ENCODE measurements at regions not wholly inside any gene's neighbourhood (a gene's known extent, or its start where the extent isn't known, plus 50 kb on each side); places are given as distances from the start of the nearest gene placed in this dataset.

DNA sequence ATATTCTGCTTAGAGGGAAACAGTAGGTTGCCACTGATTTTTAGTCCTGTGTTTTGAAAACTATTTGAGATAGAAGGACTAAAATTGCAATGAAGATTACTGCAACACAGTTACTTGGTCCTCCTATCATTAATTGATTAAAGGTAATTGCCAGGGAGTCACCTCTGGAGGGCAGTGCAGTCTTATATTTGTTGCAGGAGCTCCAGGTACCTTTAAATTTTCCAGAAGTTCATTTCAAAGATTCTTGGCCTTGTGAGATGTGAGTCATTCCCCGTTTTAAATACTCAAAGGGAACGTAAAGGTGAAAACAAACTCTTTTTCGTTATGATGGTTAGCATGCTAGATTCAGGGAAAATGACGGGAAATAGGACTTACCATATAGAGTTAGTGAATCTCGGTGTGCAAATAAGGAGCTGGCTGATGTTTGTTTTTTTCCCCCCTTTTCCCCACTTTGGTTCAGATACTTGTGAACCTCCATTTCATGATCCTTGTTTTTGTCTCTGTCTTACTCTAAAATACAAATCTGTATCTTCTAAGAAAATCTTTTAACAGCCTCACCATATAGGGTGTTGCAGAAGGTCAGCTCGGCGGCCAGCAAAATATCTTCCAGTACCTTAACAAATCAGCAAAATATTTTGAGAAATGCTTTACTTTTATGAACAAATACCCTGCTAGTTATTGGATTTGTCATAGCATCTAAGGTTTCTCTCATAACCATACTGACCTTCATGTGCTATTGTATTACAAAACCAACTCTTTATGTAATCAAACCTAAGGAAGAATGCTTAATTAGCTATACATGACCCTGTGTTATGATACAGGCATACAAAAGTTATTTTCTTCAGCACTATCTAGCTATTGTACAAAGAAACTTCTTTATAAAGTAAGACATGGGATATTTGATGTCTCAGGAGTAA is 143.0 kb upstream of the HDAC9 start:
- TF ChIP-seq, protein P1, sequence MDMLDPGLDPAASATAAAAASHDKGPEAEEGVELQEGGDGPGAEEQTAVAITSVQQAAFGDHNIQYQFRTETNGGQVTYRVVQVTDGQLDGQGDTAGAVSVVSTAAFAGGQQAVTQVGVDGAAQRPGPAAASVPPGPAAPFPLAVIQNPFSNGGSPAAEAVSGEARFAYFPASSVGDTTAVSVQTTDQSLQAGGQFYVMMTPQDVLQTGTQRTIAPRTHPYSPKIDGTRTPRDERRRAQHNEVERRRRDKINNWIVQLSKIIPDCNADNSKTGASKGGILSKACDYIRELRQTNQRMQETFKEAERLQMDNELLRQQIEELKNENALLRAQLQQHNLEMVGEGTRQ (CRISPR knock-in tag; IDR thresholded peaks at IDR 0.05), result no peak
- TF ChIP-seq, protein P2, sequence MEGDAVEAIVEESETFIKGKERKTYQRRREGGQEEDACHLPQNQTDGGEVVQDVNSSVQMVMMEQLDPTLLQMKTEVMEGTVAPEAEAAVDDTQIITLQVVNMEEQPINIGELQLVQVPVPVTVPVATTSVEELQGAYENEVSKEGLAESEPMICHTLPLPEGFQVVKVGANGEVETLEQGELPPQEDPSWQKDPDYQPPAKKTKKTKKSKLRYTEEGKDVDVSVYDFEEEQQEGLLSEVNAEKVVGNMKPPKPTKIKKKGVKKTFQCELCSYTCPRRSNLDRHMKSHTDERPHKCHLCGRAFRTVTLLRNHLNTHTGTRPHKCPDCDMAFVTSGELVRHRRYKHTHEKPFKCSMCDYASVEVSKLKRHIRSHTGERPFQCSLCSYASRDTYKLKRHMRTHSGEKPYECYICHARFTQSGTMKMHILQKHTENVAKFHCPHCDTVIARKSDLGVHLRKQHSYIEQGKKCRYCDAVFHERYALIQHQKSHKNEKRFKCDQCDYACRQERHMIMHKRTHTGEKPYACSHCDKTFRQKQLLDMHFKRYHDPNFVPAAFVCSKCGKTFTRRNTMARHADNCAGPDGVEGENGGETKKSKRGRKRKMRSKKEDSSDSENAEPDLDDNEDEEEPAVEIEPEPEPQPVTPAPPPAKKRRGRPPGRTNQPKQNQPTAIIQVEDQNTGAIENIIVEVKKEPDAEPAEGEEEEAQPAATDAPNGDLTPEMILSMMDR (IDR thresholded peaks at IDR 0.05), result peak; percentile 52
- CTCF ChIA-PET, result interaction anchor here (0.6 to 2.6 kb wide), 36 partner anchors 9 to 769 kb away, joined by 3 to 46 read pairs (median 4); partner anchors contain the start of gene HDAC9
- peak; percentile 81 for ATAC-seq
- Mint-ChIP-seq H3K27ac (peak overlapping the region; percentile 60; the same call in 1 of the 2 replicates), H3K36me3 (no peaks in the 10 kb centered on the region), H3K27me3 (ENCODE audit: low read depth) (no peaks in the 10 kb centered on the region), H3K4me1 (peaks cover 14% of the 10 kb centered on the region), H3K4me3 (no peak overlapping the region), H3K9me3 (no peaks in the 10 kb centered on the region)
- POLR2A ChIA-PET, result no interaction called here
- peak; percentile 39 for DNase-seq (ENCODE audit: low spot score)

DNA sequence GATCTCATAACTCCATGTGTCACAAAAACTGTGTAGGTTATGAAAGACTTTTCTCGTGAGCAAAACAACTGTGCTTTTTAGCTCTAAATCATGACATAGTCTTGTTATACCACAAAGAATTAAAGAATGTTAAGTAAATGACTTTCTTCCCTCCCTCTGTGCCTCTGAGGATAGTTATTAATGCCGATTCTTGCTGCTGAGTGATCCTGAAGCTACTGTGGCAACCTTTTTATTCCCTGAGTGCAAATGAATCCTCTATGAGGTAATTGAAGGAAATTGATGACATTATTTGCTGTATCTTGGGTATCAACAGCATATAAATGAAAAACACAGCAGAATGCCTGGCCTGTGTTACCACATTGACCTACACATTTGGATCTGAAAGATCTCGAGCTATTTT is 142.2 kb upstream of the HDAC9 start:
- ATAC-seq, result no peak
- Mint-ChIP-seq H3K27me3 (ENCODE audit: low read depth) (no peaks in the 10 kb centered on the region), H3K9me3 (no peaks in the 10 kb centered on the region), H3K4me3 (no peak overlapping the region), H3K36me3 (no peaks in the 10 kb centered on the region), H3K4me1 (peaks cover 14% of the 10 kb centered on the region), H3K27ac (peak overlapping the region; percentile 20; the same call in 1 of the 2 replicates)
- no peak for DNase-seq (ENCODE audit: low spot score)
- ChIA-PET CTCF (interaction anchor here (0.9 to 2.6 kb wide), 14 partner anchors 8 to 764 kb away, joined by 3 to 46 read pairs (median 8); partner anchors contain the start of gene HDAC9), POLR2A (no interaction called here)
- no peak for TF ChIP-seq NR2C2 (CRISPR knock-in tag; IDR thresholded peaks at IDR 0.05)
- no peak for TF ChIP-seq ZNF219 (CRISPR knock-in tag; IDR thresholded peaks at IDR 0.05; ENCODE audit: borderline replicate concordance)

DNA sequence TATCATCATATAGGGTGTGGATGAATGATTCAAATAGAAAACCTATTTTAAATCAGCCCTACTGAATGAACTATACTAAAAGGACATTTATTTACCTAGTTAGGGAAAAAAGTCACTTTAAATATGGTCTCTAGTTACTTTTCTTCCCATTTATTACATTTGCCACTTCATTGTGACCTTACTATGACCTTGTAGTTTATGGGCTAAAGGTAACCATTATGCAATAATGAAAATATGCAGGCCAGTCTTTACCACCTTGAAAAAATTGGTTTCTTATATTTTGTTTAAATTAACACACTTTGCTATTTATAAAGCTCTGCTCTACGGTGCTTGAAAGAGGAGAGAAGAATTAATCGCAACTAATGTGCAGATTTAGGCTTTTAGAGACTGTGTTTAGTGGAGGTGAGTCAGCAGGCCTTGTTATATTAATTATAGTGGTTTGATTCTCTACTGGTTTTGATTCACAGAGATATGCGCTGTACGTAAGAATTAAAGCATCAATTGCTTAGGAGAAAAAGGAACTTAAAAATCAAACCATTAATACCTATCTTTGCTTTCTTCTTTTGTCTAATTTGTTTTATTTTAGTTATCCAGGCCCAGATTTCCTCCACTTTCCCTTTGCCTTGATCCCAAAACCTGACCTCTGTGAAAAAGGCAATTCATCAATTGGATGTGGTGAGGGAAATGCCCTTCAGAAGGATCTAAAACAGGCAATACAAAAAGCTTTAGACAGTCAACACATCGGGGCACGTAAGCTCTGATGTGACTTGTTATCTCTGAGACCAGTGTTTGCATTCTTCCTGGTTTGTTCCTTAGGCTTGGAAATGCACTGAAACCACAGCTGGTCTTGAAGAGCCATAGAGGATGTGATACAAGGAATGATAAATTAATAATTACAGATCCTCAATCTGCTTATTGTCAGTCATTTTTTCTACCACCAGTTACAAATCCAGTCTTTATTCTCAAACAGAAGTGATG is 141.2 kb upstream of the HDAC9 start:
- no peak for TF ChIP-seq FOXJ3 (CRISPR knock-in tag; IDR thresholded peaks at IDR 0.05; ENCODE audit: borderline replicate concordance)
- TF ChIP-seq ETV6 (CRISPR knock-in tag; IDR thresholded peaks at IDR 0.05), result no peak
- TF ChIP-seq ESRRA (CRISPR knock-in tag; IDR thresholded peaks at IDR 0.05; ENCODE audit: borderline replicate concordance), result no peak
- TF ChIP-seq, protein P3, sequence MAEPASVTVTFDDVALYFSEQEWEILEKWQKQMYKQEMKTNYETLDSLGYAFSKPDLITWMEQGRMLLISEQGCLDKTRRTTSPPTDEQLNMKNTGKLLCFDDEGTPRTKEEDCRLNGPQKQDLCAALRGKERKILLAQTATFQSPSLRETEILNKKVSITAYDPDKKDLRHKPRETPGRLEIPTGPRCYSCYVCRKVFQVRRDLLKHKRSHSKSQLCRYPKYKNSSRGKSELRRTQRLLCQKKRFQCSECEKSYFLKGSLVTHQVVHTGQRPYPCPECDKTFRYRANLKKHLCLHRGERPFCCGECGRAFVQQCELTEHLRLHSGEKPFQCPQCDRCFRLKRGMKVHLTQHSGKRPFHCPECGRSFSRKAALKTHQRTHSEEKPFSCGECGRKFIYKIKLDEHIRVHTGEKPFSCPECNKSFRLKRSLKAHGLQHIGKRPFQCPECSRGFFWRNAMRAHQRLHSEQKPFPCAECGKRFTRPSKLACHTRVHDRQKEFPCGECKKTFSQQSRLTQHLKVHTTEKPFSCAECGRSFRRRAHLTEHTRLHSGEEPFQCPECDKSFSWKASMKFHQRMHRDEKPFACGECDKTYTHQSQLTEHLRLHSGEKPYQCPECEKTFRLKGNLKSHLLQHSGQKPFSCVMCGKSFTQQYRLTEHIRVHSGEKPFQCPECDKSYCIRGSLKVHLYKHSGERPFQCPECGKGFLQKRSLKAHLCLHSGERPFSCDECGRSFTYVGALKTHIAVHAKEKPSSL (CRISPR knock-in tag; conservative IDR thresholded peaks at IDR 0.05), result no peak
- TF ChIP-seq OVOL2 (CRISPR knock-in tag; IDR thresholded peaks at IDR 0.05; ENCODE audit: borderline replicate concordance), result no peak
- no peak for TF ChIP-seq ZNF219 (CRISPR knock-in tag; IDR thresholded peaks at IDR 0.05; ENCODE audit: borderline replicate concordance)
- no peak for TF ChIP-seq SP1 (CRISPR knock-in tag; conservative IDR thresholded peaks at IDR 0.05)
- TF ChIP-seq NFYB (CRISPR knock-in tag; conservative IDR thresholded peaks at IDR 0.05; ENCODE audit: low read depth), result no peak
- TF ChIP-seq, protein P2 (IDR thresholded peaks at IDR 0.05), result no peak
- TF ChIP-seq, protein P4, sequence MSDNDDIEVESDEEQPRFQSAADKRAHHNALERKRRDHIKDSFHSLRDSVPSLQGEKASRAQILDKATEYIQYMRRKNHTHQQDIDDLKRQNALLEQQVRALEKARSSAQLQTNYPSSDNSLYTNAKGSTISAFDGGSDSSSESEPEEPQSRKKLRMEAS (CRISPR knock-in tag; IDR thresholded peaks at IDR 0.05), result no peak
- TF ChIP-seq, protein P5, sequence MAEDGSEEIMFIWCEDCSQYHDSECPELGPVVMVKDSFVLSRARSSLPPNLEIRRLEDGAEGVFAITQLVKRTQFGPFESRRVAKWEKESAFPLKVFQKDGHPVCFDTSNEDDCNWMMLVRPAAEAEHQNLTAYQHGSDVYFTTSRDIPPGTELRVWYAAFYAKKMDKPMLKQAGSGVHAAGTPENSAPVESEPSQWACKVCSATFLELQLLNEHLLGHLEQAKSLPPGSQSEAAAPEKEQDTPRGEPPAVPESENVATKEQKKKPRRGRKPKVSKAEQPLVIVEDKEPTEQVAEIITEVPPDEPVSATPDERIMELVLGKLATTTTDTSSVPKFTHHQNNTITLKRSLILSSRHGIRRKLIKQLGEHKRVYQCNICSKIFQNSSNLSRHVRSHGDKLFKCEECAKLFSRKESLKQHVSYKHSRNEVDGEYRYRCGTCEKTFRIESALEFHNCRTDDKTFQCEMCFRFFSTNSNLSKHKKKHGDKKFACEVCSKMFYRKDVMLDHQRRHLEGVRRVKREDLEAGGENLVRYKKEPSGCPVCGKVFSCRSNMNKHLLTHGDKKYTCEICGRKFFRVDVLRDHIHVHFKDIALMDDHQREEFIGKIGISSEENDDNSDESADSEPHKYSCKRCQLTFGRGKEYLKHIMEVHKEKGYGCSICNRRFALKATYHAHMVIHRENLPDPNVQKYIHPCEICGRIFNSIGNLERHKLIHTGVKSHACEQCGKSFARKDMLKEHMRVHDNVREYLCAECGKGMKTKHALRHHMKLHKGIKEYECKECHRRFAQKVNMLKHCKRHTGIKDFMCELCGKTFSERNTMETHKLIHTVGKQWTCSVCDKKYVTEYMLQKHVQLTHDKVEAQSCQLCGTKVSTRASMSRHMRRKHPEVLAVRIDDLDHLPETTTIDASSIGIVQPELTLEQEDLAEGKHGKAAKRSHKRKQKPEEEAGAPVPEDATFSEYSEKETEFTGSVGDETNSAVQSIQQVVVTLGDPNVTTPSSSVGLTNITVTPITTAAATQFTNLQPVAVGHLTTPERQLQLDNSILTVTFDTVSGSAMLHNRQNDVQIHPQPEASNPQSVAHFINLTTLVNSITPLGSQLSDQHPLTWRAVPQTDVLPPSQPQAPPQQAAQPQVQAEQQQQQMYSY (CRISPR knock-in tag; IDR thresholded peaks at IDR 0.05), result no peak
- no peak for TF ChIP-seq ZBTB21 (CRISPR knock-in tag; IDR thresholded peaks at IDR 0.05; ENCODE audit: borderline replicate concordance)
- no peak for TF ChIP-seq NFE2L1 (CRISPR knock-in tag; IDR thresholded peaks at IDR 0.05)
- ATAC-seq (no peak), DNase-seq (ENCODE audit: low spot score) (no peak)
- Mint-ChIP-seq H3K36me3 (no peaks in the 10 kb centered on the region), H3K9me3 (no peaks in the 10 kb centered on the region), H3K4me3 (no peak overlapping the region), H3K4me1 (peaks cover 14% of the 10 kb centered on the region), H3K27ac (no peak overlapping the region), H3K27me3 (ENCODE audit: low read depth) (no peaks in the 10 kb centered on the region)
- CTCF ChIA-PET, result interaction anchor here (0.6 to 2.2 kb wide), 6 partner anchors 112 to 312 kb away, joined by 3 to 18 read pairs (median 4); no protein-coding TSS in a partner anchor
- POLR2A ChIA-PET, result interaction anchor here (0.5 kb wide), 1 partner anchor 215 kb away, joined by 4 read pairs; no protein-coding TSS in a partner anchor
